ENCODE measurements at regions not wholly inside any gene's neighbourhood (a gene's known extent, or its start where the extent isn't known, plus 50 kb on each side); places are given as distances from the start of the nearest gene placed in this dataset.

- no peak for TF ChIP-seq SUZ12 (IDR thresholded peaks at IDR 0.05; ENCODE audit: extremely low read depth, insufficient read depth, insufficient read length)
- no peak for TF ChIP-seq YY1 (IDR thresholded peaks at IDR 0.05; ENCODE audit: insufficient read depth, insufficient read length)
These were observed 852.8 kb upstream of the CTNND2 start for GRCh38 chr5:12757035-12757434.

Data from NT2/D1 (cell line).